ENCODE measurements at regions not wholly inside any gene's neighbourhood (a gene's known extent, or its start where the extent isn't known, plus 50 kb on each side); places are given as distances from the start of the nearest gene placed in this dataset.

- no peak for FAIRE-seq
- H3K4me3 ChIP-seq = no peak overlapping the region
- ChIA-PET CTCF (interaction anchor here (1.4 kb wide), 1 partner anchor 15 kb away, joined by 3 read pairs; no protein-coding TSS in a partner anchor), RAD21 (ENCODE audit: unreplicated experiment) (no interaction called here), POLR2A (no interaction called here), SMC1A (ENCODE audit: uncharacterized antibody, unreplicated experiment) (interaction anchor here (1.4 kb wide), 1 partner anchor 16 kb away, joined by 3 read pairs; no protein-coding TSS in a partner anchor)
- no peak overlapping the region for H2AFZ ChIP-seq (ENCODE audit: control insufficient read depth, low read depth, low read length)
- TF ChIP-seq HDAC6 (IDR thresholded peaks at IDR 0.05; ENCODE audit: unreplicated experiment) = no peak
- TF ChIP-seq MTA2 (IDR thresholded peaks at IDR 0.05; ENCODE audit: low read depth) = no peak
- TF ChIP-seq BMI1 (IDR thresholded peaks at IDR 0.05; ENCODE audit: borderline replicate concordance) = no peak
- no peak for TF ChIP-seq RFX5 (IDR thresholded peaks at IDR 0.05; ENCODE audit: low read depth, low read length)
- TF ChIP-seq TCF7 (IDR thresholded peaks at IDR 0.05; ENCODE audit: borderline replicate concordance) = no peak
- no peak for TF ChIP-seq IRF4 (IDR thresholded peaks at IDR 0.05; ENCODE audit: low read depth, low read length)
- no peak for TF ChIP-seq PAX5 (IDR thresholded peaks at IDR 0.05; ENCODE audit: borderline replicate concordance, low read depth, low read length)
- no peak for TF ChIP-seq ZZZ3 (IDR thresholded peaks at IDR 0.05; ENCODE audit: control insufficient read depth, insufficient read length, low read depth)
- intact Hi-C loops (cut with micrococcal nuclease; ENCODE audit: unreplicated experiment) = no loop called here
- DNase-seq (ENCODE audit: low read depth, low spot score) = no peak
- 39% methylated on average over 4 of the region's 4 CpGs for WGBS (ENCODE audit: insufficient coverage, insufficient replicate concordance, low lambda C conversion rate, missing lambda C conversion rate)
- BruUV-seq (replicated peaks) = no TSS peak
- H4K20me1 ChIP-seq (ENCODE audit: control insufficient read depth, insufficient read depth) = no peaks in the 10 kb centered on the region
- in situ Hi-C loops (cut with MboI) = no loop called here
- H3K27me3 ChIP-seq (replicated peaks in 1 of 2; ENCODE audit: control insufficient read depth in 2 of 2, insufficient read depth in 2 of 2, low read length in 1 of 2) = no peaks in the 10 kb centered on the region
- no peaks in the 10 kb centered on the region for H3K36me3 ChIP-seq (ENCODE audit: control insufficient read depth in 2 of 2, insufficient read depth in 2 of 2, low read length in 1 of 2)
- no peak overlapping the region for H3K4me2 ChIP-seq (ENCODE audit: control insufficient read depth, insufficient read depth)
- no peaks in the 10 kb centered on the region for H3K4me1 ChIP-seq (ENCODE audit: control insufficient read depth, insufficient read depth, low read length)
- ATAC-seq = no peak
- no peaks in the 10 kb centered on the region for H3K9me3 ChIP-seq (replicated peaks; ENCODE audit: control insufficient read depth, insufficient read depth, low read length)
- H3K27ac ChIP-seq (ENCODE audit: control insufficient read depth, insufficient read depth) = no peak overlapping the region
- no peak overlapping the region for H3K9ac ChIP-seq (ENCODE audit: control insufficient read depth, insufficient read depth, low read length)
- H3K79me2 ChIP-seq (ENCODE audit: control insufficient read depth, insufficient read depth, low read length) = no peaks in the 10 kb centered on the region
These were observed 1295.8 kb upstream of the AGA start for GRCh38 chr4:178738026-178738425.

- H3K9me3 ChIP-seq (replicated peaks; ENCODE audit: control insufficient read depth, insufficient read depth, low read length) = no peaks in the 10 kb centered on the region
- SMC1A ChIA-PET (ENCODE audit: uncharacterized antibody, unreplicated experiment) = no interaction called here
- H3K36me3 ChIP-seq (ENCODE audit: control insufficient read depth in 2 of 2, insufficient read depth in 2 of 2, low read length in 1 of 2) = no peaks in the 10 kb centered on the region
- H3K4me3 ChIP-seq = no peak overlapping the region
- DNase-seq (ENCODE audit: low read depth, low spot score) (no peak), ATAC-seq (no peak), FAIRE-seq (no peak)
- no peak overlapping the region for H3K4me2 ChIP-seq (ENCODE audit: control insufficient read depth, insufficient read depth)
- POLR2A ChIA-PET = no interaction called here
- CTCF ChIA-PET = no interaction called here
- in situ Hi-C loops (cut with MboI) (no loop called here), intact Hi-C loops (cut with micrococcal nuclease; ENCODE audit: unreplicated experiment) (no loop called here)
- no peak overlapping the region for H3K9ac ChIP-seq (ENCODE audit: control insufficient read depth, insufficient read depth, low read length)
- no peaks in the 10 kb centered on the region for H3K4me1 ChIP-seq (ENCODE audit: control insufficient read depth, insufficient read depth, low read length)
- WGBS (ENCODE audit: insufficient coverage, insufficient replicate concordance, low lambda C conversion rate, missing lambda C conversion rate) = 94% methylated on average over 1 of the region's 1 CpG
- RAD21 ChIA-PET (ENCODE audit: unreplicated experiment) = no interaction called here
- H4K20me1 ChIP-seq (ENCODE audit: control insufficient read depth, insufficient read depth) = no peaks in the 10 kb centered on the region
- BruUV-seq (replicated peaks) = no TSS peak
- no peaks in the 10 kb centered on the region for H3K79me2 ChIP-seq (ENCODE audit: control insufficient read depth, insufficient read depth, low read length)
- H2AFZ ChIP-seq (ENCODE audit: control insufficient read depth, low read depth, low read length) = no peak overlapping the region
- no peak overlapping the region for H3K27ac ChIP-seq (ENCODE audit: control insufficient read depth, insufficient read depth)
- no peaks in the 10 kb centered on the region for H3K27me3 ChIP-seq (replicated peaks in 1 of 2; ENCODE audit: control insufficient read depth in 2 of 2, insufficient read depth in 2 of 2, low read length in 1 of 2)
- TF ChIP-seq EP300 (IDR thresholded peaks at IDR 0.05; ENCODE audit: borderline replicate concordance in 1 of 2, control insufficient read depth in 1 of 2, low read depth in 2 of 2, low read length in 2 of 2) (no peak), MXI1 (IDR thresholded peaks at IDR 0.05; ENCODE audit: low read depth, low read length) (no peak), SIX5 (IDR thresholded peaks at IDR 0.05; ENCODE audit: low read depth, low read length, severe bottlenecking) (no peak), NFIC (IDR thresholded peaks at IDR 0.05; ENCODE audit: low read depth, low read length) (no peak), POU2F2 (IDR thresholded peaks at IDR 0.05; ENCODE audit: borderline replicate concordance, low read depth, low read length) (no peak), MLLT1 (IDR thresholded peaks at IDR 0.05) (no peak), POLR2AphosphoS5 (IDR thresholded peaks at IDR 0.05; ENCODE audit: low read length) (no peak), SIN3A (IDR thresholded peaks at IDR 0.05; ENCODE audit: low read depth, low read length) (no peak), MEF2B (IDR thresholded peaks at IDR 0.05; ENCODE audit: partially characterized antibody, poor library complexity, severe bottlenecking) (no peak), USF1 (IDR thresholded peaks at IDR 0.05; ENCODE audit: borderline replicate concordance, extremely low read length, insufficient read depth, low read depth, low read length) (no peak), FOXK2 (IDR thresholded peaks at IDR 0.05) (no peak)
These were observed 1303.0 kb upstream of the AGA start for GRCh38 chr4:178745203-178745602.

Data from GM12878 (cell line).